ENCODE measurements at regions not wholly inside any gene's neighbourhood (a gene's known extent, or its start where the extent isn't known, plus 50 kb on each side); places are given as distances from the start of the nearest gene placed in this dataset.

DNA sequence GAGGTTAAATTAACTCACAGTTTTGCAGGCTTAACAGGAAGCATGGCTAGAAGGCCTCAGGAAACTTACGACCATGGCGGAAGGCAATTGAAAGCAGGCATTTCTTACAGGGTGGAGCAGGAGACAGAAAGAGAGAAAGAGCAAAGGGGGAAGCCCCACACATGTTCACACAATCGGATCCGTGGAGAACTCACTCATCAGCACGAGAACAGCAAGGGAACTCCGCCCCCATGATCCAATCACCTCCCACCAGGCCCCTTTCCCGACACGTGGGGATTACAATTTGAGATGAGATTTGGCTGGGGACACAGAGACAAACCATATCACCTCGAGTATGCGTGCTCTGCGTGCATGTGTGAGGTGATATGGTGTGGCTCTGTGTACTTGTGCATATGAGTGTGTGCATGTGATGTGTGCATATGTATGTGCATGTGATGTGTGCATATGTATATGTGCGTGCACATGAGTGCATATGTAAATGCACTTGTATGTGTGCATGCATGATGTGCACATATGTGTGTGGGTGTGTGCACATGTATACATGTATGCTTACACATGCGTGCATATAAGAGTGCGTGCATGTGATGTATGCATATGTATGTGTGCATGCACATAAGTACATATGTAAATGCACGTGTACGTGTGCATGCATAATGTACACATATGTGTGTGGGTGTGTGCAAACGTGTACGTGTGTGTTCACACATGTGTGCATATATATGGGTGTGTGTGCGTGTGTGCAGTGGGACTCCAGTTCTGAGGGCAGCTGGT lies 108.7 kb upstream of the HDAC4 start:
- DNase-seq (no peak), ATAC-seq (replicated peaks in 1 of 4) (no peak)
- Histone ChIP-seq H3K36me3 (ENCODE audit: control insufficient read depth in 2 of 2, extremely low read depth in 1 of 2, insufficient read depth in 1 of 2, low read length in 1 of 2) (no peaks in the 10 kb centered on the region), H3K4me3 (ENCODE audit: control insufficient read depth in 1 of 2, extremely low read depth in 1 of 2, low read length in 1 of 2) (no peak overlapping the region), H3K4me1 (ENCODE audit: control insufficient read depth in 1 of 2, extremely low read depth in 1 of 2, insufficient read depth in 2 of 2, low read length in 2 of 2) (no peaks in the 10 kb centered on the region), H3K27ac (ENCODE audit: low read length) (no peak overlapping the region), H3K9me3 (no peaks in the 10 kb centered on the region), H3K27me3 (replicated peaks in 1 of 2; ENCODE audit: control insufficient read depth in 2 of 2, extremely low read depth in 1 of 2, insufficient read depth in 2 of 2, low read length in 1 of 2) (peaks cover 0 to 2% of the 10 kb centered on the region in 2 experiments)
- Mint-ChIP-seq H3K36me3 (no peaks in the 10 kb centered on the region), H3K4me1 (peaks cover 0 to 7% (median 0%) of the 10 kb centered on the region in 3 donors), H3K27me3 (no peaks in the 10 kb centered on the region), H3K4me3 (no peak overlapping the region), H3K27ac (no peak overlapping the region), H3K9me3 (no peaks in the 10 kb centered on the region)
- POLR2A ChIA-PET, result no interaction called here
- 86% methylated on average over 12 of the region's 19 CpGs for WGBS (ENCODE audit: insufficient coverage)
- CTCF ChIA-PET, result no interaction called here

DNA sequence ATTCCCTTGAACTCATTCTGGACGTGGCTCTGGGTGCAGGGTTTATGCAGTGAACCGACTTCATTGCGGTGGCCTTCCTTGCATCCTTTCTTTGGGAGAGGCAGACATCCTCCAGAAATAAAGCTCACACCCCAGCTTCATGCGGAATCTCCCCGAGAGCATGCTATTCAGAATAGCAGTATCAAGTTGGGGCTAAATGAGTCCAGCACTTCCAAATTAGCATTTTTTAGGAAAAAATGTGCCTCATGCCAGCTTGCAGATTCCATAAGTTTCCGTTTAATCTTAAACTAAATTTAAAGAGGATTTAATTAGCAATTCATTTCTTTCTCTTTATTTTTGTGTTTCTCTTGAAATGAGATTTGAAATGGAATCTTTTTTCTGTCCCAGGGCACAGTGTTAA lies 107.4 kb upstream of the HDAC4 start:
- no peaks in the 10 kb centered on the region for H3K36me3 ChIP-seq (ENCODE audit: control insufficient read depth in 2 of 2, extremely low read depth in 1 of 2, insufficient read depth in 1 of 2, low read length in 1 of 2)

GRCh38 chr2:239507576-239508258 lies 106.9 kb upstream of the HDAC4 start:
- Histone ChIP-seq H3K4me3 (ENCODE audit: control insufficient read depth in 1 of 2, extremely low read depth in 1 of 2, low read length in 1 of 2) (no peak overlapping the region), H3K27me3 (replicated peaks in 1 of 2; ENCODE audit: control insufficient read depth in 2 of 2, extremely low read depth in 1 of 2, insufficient read depth in 2 of 2, low read length in 1 of 2) (peaks cover 0 to 2% of the 10 kb centered on the region in 2 experiments), H3K27ac (ENCODE audit: low read length) (no peak overlapping the region), H3K9me3 (no peaks in the 10 kb centered on the region), H3K36me3 (ENCODE audit: control insufficient read depth in 2 of 2, extremely low read depth in 1 of 2, insufficient read depth in 1 of 2, low read length in 1 of 2) (no peaks in the 10 kb centered on the region), H3K4me1 (ENCODE audit: control insufficient read depth in 1 of 2, extremely low read depth in 1 of 2, insufficient read depth in 2 of 2, low read length in 2 of 2) (no peaks in the 10 kb centered on the region)
- ATAC-seq (replicated peaks in 1 of 4) (no peak), DNase-seq (no peak)
- H3K27me3 Mint-ChIP-seq, result no peaks in the 10 kb centered on the region
- ChIA-PET POLR2A (no interaction called here), CTCF (no interaction called here)
- H3K27ac Mint-ChIP-seq, result no peak overlapping the region
- peaks cover 0 to 7% (median 0%) of the 10 kb centered on the region in 3 donors for H3K4me1 Mint-ChIP-seq
- WGBS (ENCODE audit: insufficient coverage), result 71% methylated on average over 13 of the region's 18 CpGs
- H3K36me3 Mint-ChIP-seq, result no peaks in the 10 kb centered on the region
- H3K9me3 Mint-ChIP-seq, result no peaks in the 10 kb centered on the region
- H3K4me3 Mint-ChIP-seq, result no peak overlapping the region

More for the DNA sequence above, 107.4 kb upstream of the HDAC4 start:
- no peaks in the 10 kb centered on the region for H3K9me3 ChIP-seq
- H3K4me1 Mint-ChIP-seq, result peaks cover 0 to 7% (median 0%) of the 10 kb centered on the region in 3 donors
- H3K27me3 Mint-ChIP-seq, result no peaks in the 10 kb centered on the region
- peaks cover 0 to 2% of the 10 kb centered on the region in 2 experiments for H3K27me3 ChIP-seq (replicated peaks in 1 of 2; ENCODE audit: control insufficient read depth in 2 of 2, extremely low read depth in 1 of 2, insufficient read depth in 2 of 2, low read length in 1 of 2)
- ChIA-PET CTCF (no interaction called here), POLR2A (no interaction called here)
- no peaks in the 10 kb centered on the region for H3K9me3 Mint-ChIP-seq
- no peak overlapping the region for H3K4me3 Mint-ChIP-seq
- 91% methylated on average over 5 of the region's 6 CpGs for WGBS (ENCODE audit: insufficient coverage)
- ATAC-seq (replicated peaks in 1 of 4) (no peak), DNase-seq (no peak)
- no peak overlapping the region for H3K4me3 ChIP-seq (ENCODE audit: control insufficient read depth in 1 of 2, extremely low read depth in 1 of 2, low read length in 1 of 2)
- H3K36me3 Mint-ChIP-seq, result no peaks in the 10 kb centered on the region
- H3K4me1 ChIP-seq (ENCODE audit: control insufficient read depth in 1 of 2, extremely low read depth in 1 of 2, insufficient read depth in 2 of 2, low read length in 2 of 2), result no peaks in the 10 kb centered on the region
- H3K27ac Mint-ChIP-seq, result no peak overlapping the region
- H3K27ac ChIP-seq (ENCODE audit: low read length), result no peak overlapping the region

DNA sequence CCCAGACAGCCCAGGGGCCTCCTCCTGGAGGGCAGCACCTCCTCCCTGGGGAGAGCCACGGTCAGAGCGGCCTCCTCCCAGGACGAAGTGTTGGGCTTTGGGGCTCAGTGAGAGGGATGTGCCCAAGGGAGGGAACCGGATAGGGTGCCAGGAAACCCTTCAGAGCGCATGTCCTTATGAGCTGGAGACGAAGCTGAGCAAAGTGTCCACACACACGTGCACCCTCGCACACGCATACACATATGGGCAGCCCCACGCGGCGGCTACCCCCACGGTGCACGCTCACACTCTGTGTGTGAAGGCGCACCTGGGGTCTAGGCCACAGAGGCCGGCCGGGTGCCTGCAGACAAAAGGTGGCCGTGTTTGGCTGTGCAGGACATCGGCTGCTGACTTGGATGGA lies 106.1 kb upstream of the HDAC4 start:
- Mint-ChIP-seq H3K27ac (no peak overlapping the region), H3K27me3 (no peaks in the 10 kb centered on the region), H3K9me3 (no peaks in the 10 kb centered on the region), H3K4me1 (peaks cover 0 to 7% (median 0%) of the 10 kb centered on the region in 3 donors), H3K36me3 (no peaks in the 10 kb centered on the region), H3K4me3 (no peak overlapping the region)
- WGBS (ENCODE audit: insufficient coverage), result 93% methylated on average over 14 of the region's 19 CpGs
- ChIA-PET POLR2A (no interaction called here), CTCF (no interaction called here)
- no peak overlapping the region for H3K4me3 ChIP-seq (ENCODE audit: control insufficient read depth in 1 of 2, extremely low read depth in 1 of 2, low read length in 1 of 2)
- H3K9me3 ChIP-seq, result no peaks in the 10 kb centered on the region
- H3K36me3 ChIP-seq (ENCODE audit: control insufficient read depth in 2 of 2, extremely low read depth in 1 of 2, insufficient read depth in 1 of 2, low read length in 1 of 2), result no peaks in the 10 kb centered on the region
- H3K27ac ChIP-seq (ENCODE audit: low read length), result no peak overlapping the region
- no peak for DNase-seq
- ATAC-seq (replicated peaks in 1 of 4), result no peak
- peaks cover 0 to 2% of the 10 kb centered on the region in 2 experiments for H3K27me3 ChIP-seq (replicated peaks in 1 of 2; ENCODE audit: control insufficient read depth in 2 of 2, extremely low read depth in 1 of 2, insufficient read depth in 2 of 2, low read length in 1 of 2)
- H3K4me1 ChIP-seq (ENCODE audit: control insufficient read depth in 1 of 2, extremely low read depth in 1 of 2, insufficient read depth in 2 of 2, low read length in 2 of 2), result no peaks in the 10 kb centered on the region

- no peaks in the 10 kb centered on the region for H3K36me3 Mint-ChIP-seq
- Histone ChIP-seq H3K4me3 (ENCODE audit: control insufficient read depth in 1 of 2, extremely low read depth in 1 of 2, low read length in 1 of 2) (no peak overlapping the region), H3K9me3 (no peaks in the 10 kb centered on the region), H3K36me3 (ENCODE audit: control insufficient read depth in 2 of 2, extremely low read depth in 1 of 2, insufficient read depth in 1 of 2, low read length in 1 of 2) (no peaks in the 10 kb centered on the region), H3K27me3 (replicated peaks in 1 of 2; ENCODE audit: control insufficient read depth in 2 of 2, extremely low read depth in 1 of 2, insufficient read depth in 2 of 2, low read length in 1 of 2) (peaks cover 0 to 4% of the 10 kb centered on the region in 2 experiments), H3K4me1 (ENCODE audit: control insufficient read depth in 1 of 2, extremely low read depth in 1 of 2, insufficient read depth in 2 of 2, low read length in 2 of 2) (no peaks in the 10 kb centered on the region), H3K27ac (ENCODE audit: low read length) (no peak overlapping the region)
- no peak overlapping the region for H3K4me3 Mint-ChIP-seq
- no peak overlapping the region for H3K27ac Mint-ChIP-seq
- ChIA-PET CTCF (no interaction called here), POLR2A (no interaction called here)
- 90% methylated on average over 27 of the region's 29 CpGs for WGBS (ENCODE audit: insufficient coverage)
- peaks cover 0 to 7% (median 0%) of the 10 kb centered on the region in 3 donors for H3K4me1 Mint-ChIP-seq
- H3K27me3 Mint-ChIP-seq, result no peaks in the 10 kb centered on the region
- DNase-seq, result no peak
- no peaks in the 10 kb centered on the region for H3K9me3 Mint-ChIP-seq
- ATAC-seq (replicated peaks in 1 of 4), result no peak
Measured at GRCh38 chr2:239506101-239506857, 105.5 kb upstream of the HDAC4 start.

DNA sequence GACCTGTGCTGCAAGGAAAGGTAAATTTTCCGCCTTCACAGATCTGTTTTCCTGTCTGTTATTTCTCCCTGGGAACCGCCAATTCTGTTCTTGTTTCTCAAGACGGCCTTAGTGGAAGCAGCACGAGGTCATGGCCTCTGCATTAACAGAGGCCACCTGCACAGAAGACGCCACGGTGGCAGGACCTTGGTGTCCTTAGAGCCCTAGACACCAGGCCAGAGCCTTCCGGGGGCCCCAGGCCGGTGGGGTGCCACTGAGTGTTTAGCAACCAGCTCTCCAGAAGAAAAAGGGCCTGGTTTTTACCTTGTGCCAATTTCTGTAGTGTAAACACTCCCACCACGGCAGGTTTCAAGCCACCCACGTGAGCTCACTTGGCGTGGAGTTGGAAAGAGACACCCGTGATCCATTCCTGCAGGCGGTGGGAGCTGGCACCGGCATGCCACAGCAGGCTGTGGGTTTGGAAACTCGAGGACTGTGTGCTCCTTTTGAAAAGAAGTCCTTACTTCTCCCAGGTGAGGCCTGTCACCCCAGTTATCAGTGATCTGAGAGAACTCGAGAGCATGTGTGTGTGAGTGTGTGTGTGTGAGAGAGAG lies 103.9 kb upstream of the HDAC4 start:
- no peak for DNase-seq
- H3K27me3 Mint-ChIP-seq, result no peaks in the 10 kb centered on the region
- Histone ChIP-seq H3K4me1 (ENCODE audit: control insufficient read depth in 1 of 2, extremely low read depth in 1 of 2, insufficient read depth in 2 of 2, low read length in 2 of 2) (no peaks in the 10 kb centered on the region), H3K27me3 (replicated peaks in 1 of 2; ENCODE audit: control insufficient read depth in 2 of 2, extremely low read depth in 1 of 2, insufficient read depth in 2 of 2, low read length in 1 of 2) (peaks cover 0 to 10% of the 10 kb centered on the region in 2 experiments), H3K36me3 (ENCODE audit: control insufficient read depth in 2 of 2, extremely low read depth in 1 of 2, insufficient read depth in 1 of 2, low read length in 1 of 2) (no peaks in the 10 kb centered on the region), H3K9me3 (no peaks in the 10 kb centered on the region), H3K27ac (ENCODE audit: low read length) (no peak overlapping the region), H3K4me3 (ENCODE audit: control insufficient read depth in 1 of 2, extremely low read depth in 1 of 2, low read length in 1 of 2) (no peak overlapping the region)
- ChIA-PET CTCF (no interaction called here), POLR2A (no interaction called here)
- no peak for ATAC-seq (replicated peaks in 1 of 4)
- no peaks in the 10 kb centered on the region for H3K36me3 Mint-ChIP-seq
- no peak overlapping the region for H3K4me3 Mint-ChIP-seq
- 82% methylated on average over 12 of the region's 16 CpGs for WGBS (ENCODE audit: insufficient coverage)
- peaks cover 0 to 7% (median 0%) of the 10 kb centered on the region in 3 donors for H3K4me1 Mint-ChIP-seq
- H3K9me3 Mint-ChIP-seq, result no peaks in the 10 kb centered on the region
- H3K27ac Mint-ChIP-seq, result no peak overlapping the region
